WTC11 (cell line): ENCODE measurements at regions not wholly inside any gene's neighbourhood (a gene's known extent, or its start where the extent isn't known, plus 50 kb on each side); places are given as distances from the start of the nearest gene placed in this dataset.

Source experiments
- ATAC-seq: fragments of 200-7000 bp; cut with Tn5 transposase; 2 replicates; pipeline ENCODE4 v1.10.0; 2021; ENCODE audit warnings: mild to moderate bottlenecking, moderate library complexity
- CTCF ChIA-PET: fragments of 300-600 bp; sonication (Branson Sonifier 250); formaldehyde crosslinking; loops from one replicate; lab custom pipeline; 2021; ENCODE audit warnings: antibody characterized with exemption; lab: Charles Lee
- POLR2A ChIA-PET: fragments of 350-600 bp; sonication (Branson Sonifier 250); formaldehyde crosslinking; loops from one replicate; lab custom pipeline; 2021; ENCODE audit warnings: antibody characterized with exemption; lab: Charles Lee
- DNase-seq: peaks from one replicate; pipeline ENCODE4 v3.0.0; 2021; ENCODE audit warnings: low spot score
- H3K27ac Mint-ChIP-seq: 2 replicates; pipeline ENCODE4 v1.8.0; 2021; ENCODE audit warnings: mixed read lengths
- H3K27me3 Mint-ChIP-seq: 2 replicates; pipeline ENCODE4 v1.8.0; 2021; ENCODE audit warnings: low read depth, mild to moderate bottlenecking, moderate library complexity, mixed read lengths
- H3K36me3 Mint-ChIP-seq: 2 replicates; pipeline ENCODE4 v1.8.0; 2021; ENCODE audit warnings: mixed read lengths
- H3K4me1 Mint-ChIP-seq: 2 replicates; pipeline ENCODE4 v1.8.0; 2022; ENCODE audit warnings: mixed read lengths
- H3K4me3 Mint-ChIP-seq: 2 replicates; pipeline ENCODE4 v1.8.0; 2021; ENCODE audit warnings: mild to moderate bottlenecking, moderate library complexity, mixed read lengths
- H3K9me3 Mint-ChIP-seq: 2 replicates; pipeline ENCODE4 v1.8.0; 2021; ENCODE audit warnings: mixed read lengths
- CREB1 ChIP-seq: sonication (generic); formaldehyde crosslinking; IDR thresholded peaks from 2 replicates; pipeline ENCODE4 v1.8.0; 2023; ENCODE audit warnings: mild to moderate bottlenecking, missing genetic modification reagents
- CREM ChIP-seq: sonication (generic); formaldehyde crosslinking; IDR thresholded peaks from 2 replicates; pipeline ENCODE4 v1.8.1; 2022; ENCODE audit warnings: mild to moderate bottlenecking, missing genetic modification reagents, moderate library complexity
- CTCF ChIP-seq: fragments of 200-600 bp; IDR thresholded peaks from 2 replicates; pipeline ENCODE4 v1.8.0; 2022; ENCODE audit warnings: antibody characterized with exemption
- ERG ChIP-seq: fragments of 250-450 bp; sonication (Bioruptor Pico); IDR thresholded peaks from 2 replicates; pipeline ENCODE4 v1.8.0; 2021; ENCODE audit warnings: mild to moderate bottlenecking
- ETV6 ChIP-seq: sonication (generic); formaldehyde crosslinking; IDR thresholded peaks from 2 replicates; pipeline ENCODE4 v1.8.1; 2022; ENCODE audit warnings: mild to moderate bottlenecking, missing genetic modification reagents
- FOXK1 ChIP-seq: sonication (generic); formaldehyde crosslinking; IDR thresholded peaks from 2 replicates; pipeline ENCODE4 v1.8.0; 2022; ENCODE audit warnings: mild to moderate bottlenecking, moderate library complexity, missing genetic modification reagents
- FOXP4 ChIP-seq: sonication (generic); formaldehyde crosslinking; IDR thresholded peaks from 2 replicates; pipeline ENCODE4 v1.8.0; 2022; ENCODE audit warnings: mild to moderate bottlenecking, missing genetic modification reagents
- HMGA2 ChIP-seq: fragments of 250-450 bp; sonication (Bioruptor Pico); IDR thresholded peaks from 2 replicates; pipeline ENCODE4 v1.4.0; 2021; ENCODE audit warnings: mild to moderate bottlenecking, moderate library complexity
- MYBL2 ChIP-seq: sonication (generic); formaldehyde crosslinking; IDR thresholded peaks from 2 replicates; pipeline ENCODE4 v1.8.1; 2023; ENCODE audit warnings: mild to moderate bottlenecking, moderate library complexity, missing genetic modification reagents
- PREB ChIP-seq: sonication (generic); formaldehyde crosslinking; IDR thresholded peaks from 2 replicates; pipeline ENCODE4 v1.8.1; 2022; ENCODE audit warnings: mild to moderate bottlenecking, missing genetic modification reagents, moderate library complexity, borderline replicate concordance
- SOX15 ChIP-seq: fragments of 250-450 bp; sonication (Bioruptor Pico); IDR thresholded peaks from 2 replicates; pipeline ENCODE4 v1.9.0; 2021; ENCODE audit warnings: mild to moderate bottlenecking
- SP1 ChIP-seq: sonication (generic); formaldehyde crosslinking; conservative IDR thresholded peaks from 2 replicates; pipeline ENCODE4 v1.8.1; 2022; ENCODE audit warnings: missing genetic modification reagents
- ZBTB21 ChIP-seq: sonication (generic); formaldehyde crosslinking; IDR thresholded peaks from 2 replicates; pipeline ENCODE4 v1.8.1; 2023; ENCODE audit warnings: mild to moderate bottlenecking, missing genetic modification reagents, borderline replicate concordance
- ZMAT4 ChIP-seq: fragments of 250-450 bp; sonication (Bioruptor Pico); IDR thresholded peaks from 2 replicates; pipeline ENCODE4 v1.9.0; 2021; ENCODE audit warnings: mild to moderate bottlenecking
- ZNF121 ChIP-seq: sonication (generic); formaldehyde crosslinking; IDR thresholded peaks from 2 replicates; pipeline ENCODE4 v1.8.0; 2023; ENCODE audit warnings: missing genetic modification reagents
- ZNF425 ChIP-seq: fragments of 250-450 bp; sonication (Bioruptor Pico); conservative IDR thresholded peaks from 2 replicates; pipeline ENCODE4 v1.9.0; 2021; ENCODE audit warnings: mild to moderate bottlenecking
- ZSCAN18 ChIP-seq: fragments of 250-450 bp; sonication (Bioruptor Pico); IDR thresholded peaks from 2 replicates; pipeline ENCODE4 v2.1.2; 2022; ENCODE audit warnings: mild to moderate bottlenecking, moderate library complexity

GRCh38 chr13:53200075-53200474, 171.5 kb downstream of the OLFM4 start:
- Mint-ChIP-seq H3K27ac (no peak overlapping the region), H3K36me3 (no peaks in the 10 kb centered on the region), H3K4me3 (no peak overlapping the region), H3K4me1 (no peaks in the 10 kb centered on the region), H3K27me3 (peaks cover 62% of the 10 kb centered on the region), H3K9me3 (no peaks in the 10 kb centered on the region)
- CTCF ChIA-PET, result interaction anchor here (0.9 to 4.1 kb wide), 21 partner anchors 9 to 591 kb away, joined by 3 to 111 read pairs (median 9); partner anchors contain the start of genes PCDH8 and SUGT1
- DNase-seq, result no peak
- ATAC-seq, result no peak
- POLR2A ChIA-PET, result no interaction called here
- TF ChIP-seq SP1 (CRISPR knock-in tag) (no peak), ZSCAN18 (CRISPR knock-in tag) (no peak)

- ATAC-seq (peak; percentile 78), DNase-seq (peak; percentile 90)
- CTCF ChIA-PET, result interaction anchor here (0.6 to 4.1 kb wide), 57 partner anchors 10 to 1197 kb away, joined by 3 to 111 read pairs (median 4); partner anchors contain the start of genes PCDH8 and SUGT1
- Mint-ChIP-seq H3K4me1 (no peaks in the 10 kb centered on the region), H3K27me3 (peaks cover 62% of the 10 kb centered on the region), H3K4me3 (peak overlapping the region; percentile 55), H3K36me3 (no peaks in the 10 kb centered on the region), H3K27ac (no peak overlapping the region), H3K9me3 (no peaks in the 10 kb centered on the region)
- POLR2A ChIA-PET, result interaction anchor here (0.6 to 1.2 kb wide), 2 partner anchors 42 to 233 kb away, joined by 3 read pairs; no protein-coding TSS in a partner anchor
- TF ChIP-seq MYBL2 (CRISPR knock-in tag) (peak; percentile 88), ZNF121 (CRISPR knock-in tag) (no peak), ZMAT4 (CRISPR knock-in tag) (no peak), ERG (CRISPR knock-in tag) (peak; percentile 77; the same call in 1 of the 2 replicates), FOXK1 (CRISPR knock-in tag) (peak; percentile 75; the same call in 1 of the 2 replicates), CREM (CRISPR knock-in tag) (peak; percentile 71), CTCF (peak; percentile 92), ZBTB21 (peak; percentile 91), ZSCAN18 (CRISPR knock-in tag) (no peak), FOXP4 (CRISPR knock-in tag) (peak; percentile 98), SOX15 (CRISPR knock-in tag) (no peak), HMGA2 (CRISPR knock-in tag) (no peak), ZNF425 (CRISPR knock-in tag) (no peak), PREB (no peak), ETV6 (0 out of 2 replicates have a peak, but pooled peaks have one; percentile 59), CREB1 (peak; percentile 65; the same call in 1 of the 2 replicates)
Measured at GRCh38 chr13:53200498-53201453, 172.2 kb downstream of the OLFM4 start.
